ENCODE measurements at regions not wholly inside any gene's neighbourhood (a gene's known extent, or its start where the extent isn't known, plus 50 kb on each side); places are given as distances from the start of the nearest gene placed in this dataset.

DNA sequence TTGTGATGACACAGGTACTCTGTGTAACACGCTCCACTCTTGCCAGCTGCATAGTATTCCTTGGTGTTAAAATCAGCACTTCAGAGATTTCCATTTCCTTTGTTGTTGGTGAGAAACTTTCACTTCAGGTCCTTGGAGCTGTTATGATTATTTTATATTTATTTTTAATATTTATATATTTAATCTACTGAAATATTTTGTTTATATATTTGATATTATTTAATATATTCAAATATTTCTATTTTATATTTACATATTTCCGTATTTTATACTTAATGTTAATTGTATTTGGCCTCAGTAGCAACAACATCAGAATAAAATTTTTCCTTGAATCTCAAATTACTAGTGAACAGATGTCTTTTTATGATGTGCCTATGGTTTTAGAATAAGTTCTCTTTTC, 225.3 kb downstream of the MAGEB17 start:
- TF ChIP-seq, protein P1, sequence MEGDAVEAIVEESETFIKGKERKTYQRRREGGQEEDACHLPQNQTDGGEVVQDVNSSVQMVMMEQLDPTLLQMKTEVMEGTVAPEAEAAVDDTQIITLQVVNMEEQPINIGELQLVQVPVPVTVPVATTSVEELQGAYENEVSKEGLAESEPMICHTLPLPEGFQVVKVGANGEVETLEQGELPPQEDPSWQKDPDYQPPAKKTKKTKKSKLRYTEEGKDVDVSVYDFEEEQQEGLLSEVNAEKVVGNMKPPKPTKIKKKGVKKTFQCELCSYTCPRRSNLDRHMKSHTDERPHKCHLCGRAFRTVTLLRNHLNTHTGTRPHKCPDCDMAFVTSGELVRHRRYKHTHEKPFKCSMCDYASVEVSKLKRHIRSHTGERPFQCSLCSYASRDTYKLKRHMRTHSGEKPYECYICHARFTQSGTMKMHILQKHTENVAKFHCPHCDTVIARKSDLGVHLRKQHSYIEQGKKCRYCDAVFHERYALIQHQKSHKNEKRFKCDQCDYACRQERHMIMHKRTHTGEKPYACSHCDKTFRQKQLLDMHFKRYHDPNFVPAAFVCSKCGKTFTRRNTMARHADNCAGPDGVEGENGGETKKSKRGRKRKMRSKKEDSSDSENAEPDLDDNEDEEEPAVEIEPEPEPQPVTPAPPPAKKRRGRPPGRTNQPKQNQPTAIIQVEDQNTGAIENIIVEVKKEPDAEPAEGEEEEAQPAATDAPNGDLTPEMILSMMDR (IDR thresholded peaks at IDR 0.05): no peak
- peaks cover 3% of the 10 kb centered on the region; the same call in 1 of the 2 replicates for H3K27me3 Mint-ChIP-seq (ENCODE audit: insufficient read depth)
- no peaks in the 10 kb centered on the region for H3K9me3 Mint-ChIP-seq
- no peaks in the 10 kb centered on the region for H3K36me3 Mint-ChIP-seq (ENCODE audit: low read depth)
- no peak for DNase-seq
- no peak overlapping the region for H3K4me3 Mint-ChIP-seq
- no peaks in the 10 kb centered on the region for H3K4me1 Mint-ChIP-seq (ENCODE audit: low read depth)
- H3K27ac Mint-ChIP-seq: no peak overlapping the region

GRCh38 chrX:16394290-16394689, 227.0 kb downstream of the MAGEB17 start:
- TF ChIP-seq, protein P1 (IDR thresholded peaks at IDR 0.05): no peak
- no peaks in the 10 kb centered on the region for H3K4me1 Mint-ChIP-seq (ENCODE audit: low read depth)
- no peaks in the 10 kb centered on the region for H3K9me3 Mint-ChIP-seq
- H3K36me3 Mint-ChIP-seq (ENCODE audit: low read depth): no peaks in the 10 kb centered on the region
- no peaks in the 10 kb centered on the region for H3K27me3 Mint-ChIP-seq (ENCODE audit: insufficient read depth)
- no peak overlapping the region for H3K4me3 Mint-ChIP-seq
- no peak for DNase-seq
- H3K27ac Mint-ChIP-seq: no peak overlapping the region

DNA sequence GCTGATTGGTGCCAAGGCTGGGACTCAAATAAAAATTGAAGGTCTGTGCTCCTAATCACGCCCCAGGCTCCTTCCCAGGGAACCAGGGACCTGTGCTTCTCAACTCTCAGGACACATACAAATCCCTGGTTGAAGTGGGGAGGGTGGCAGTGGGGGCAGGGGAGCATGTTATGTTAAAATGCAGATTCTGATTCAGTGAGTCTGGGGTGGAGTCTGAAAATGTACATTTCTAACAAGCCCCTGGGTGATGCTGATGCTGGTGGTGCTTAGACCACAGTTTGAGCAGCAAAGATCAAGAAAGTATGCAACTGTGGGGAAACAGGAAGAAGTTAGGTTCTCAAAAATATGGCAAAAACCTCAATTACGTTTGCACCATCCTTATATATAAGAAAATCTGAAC, 236.5 kb downstream of the MAGEB17 start:
- Mint-ChIP-seq H3K27me3 (ENCODE audit: insufficient read depth) (no peaks in the 10 kb centered on the region), H3K9me3 (no peaks in the 10 kb centered on the region), H3K4me1 (ENCODE audit: low read depth) (peaks cover 13% of the 10 kb centered on the region), H3K4me3 (no peak overlapping the region), H3K36me3 (ENCODE audit: low read depth) (no peaks in the 10 kb centered on the region), H3K27ac (no peak overlapping the region)
- no peak for DNase-seq
- TF ChIP-seq, protein P1 (IDR thresholded peaks at IDR 0.05): no peak

GRCh38 chrX:16416588-16416987, 233.4 kb upstream of the S100G start:
- Mint-ChIP-seq H3K4me1 (ENCODE audit: low read depth) (no peaks in the 10 kb centered on the region), H3K4me3 (no peak overlapping the region), H3K36me3 (ENCODE audit: low read depth) (no peaks in the 10 kb centered on the region), H3K27ac (no peak overlapping the region), H3K27me3 (ENCODE audit: insufficient read depth) (peaks cover 8% of the 10 kb centered on the region), H3K9me3 (no peaks in the 10 kb centered on the region)
- TF ChIP-seq, protein P1 (IDR thresholded peaks at IDR 0.05): no peak
- no peak for DNase-seq

DNA sequence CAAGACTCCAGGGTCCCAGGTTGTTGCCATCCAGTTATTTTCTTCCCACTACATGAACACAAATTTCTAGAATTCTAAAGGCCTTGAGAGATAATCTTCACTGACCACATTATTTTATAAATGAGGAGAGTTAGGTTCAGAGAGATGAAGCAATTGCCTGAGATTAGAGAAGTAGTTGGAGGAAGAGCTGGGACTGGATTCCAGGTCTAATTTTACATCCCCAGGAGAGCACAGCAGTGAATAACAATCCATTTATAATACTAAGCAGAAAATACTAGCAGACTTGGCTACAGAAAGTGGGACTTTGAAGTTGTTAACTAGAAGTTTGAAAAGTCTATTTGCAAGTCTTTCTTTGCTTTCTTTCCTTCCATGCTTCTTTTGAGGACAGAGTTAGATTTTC, 231.3 kb upstream of the S100G start:
- 0 out of 2 replicates have a peak, but pooled peaks cover 3% of the 10 kb centered on the region for H3K27me3 Mint-ChIP-seq (ENCODE audit: insufficient read depth)
- H3K27ac Mint-ChIP-seq: no peak overlapping the region
- H3K9me3 Mint-ChIP-seq: no peaks in the 10 kb centered on the region
- no peak overlapping the region for H3K4me3 Mint-ChIP-seq
- no peaks in the 10 kb centered on the region for H3K4me1 Mint-ChIP-seq (ENCODE audit: low read depth)
- TF ChIP-seq, protein P1 (IDR thresholded peaks at IDR 0.05): no peak
- no peak for DNase-seq
- H3K36me3 Mint-ChIP-seq (ENCODE audit: low read depth): no peaks in the 10 kb centered on the region

DNA sequence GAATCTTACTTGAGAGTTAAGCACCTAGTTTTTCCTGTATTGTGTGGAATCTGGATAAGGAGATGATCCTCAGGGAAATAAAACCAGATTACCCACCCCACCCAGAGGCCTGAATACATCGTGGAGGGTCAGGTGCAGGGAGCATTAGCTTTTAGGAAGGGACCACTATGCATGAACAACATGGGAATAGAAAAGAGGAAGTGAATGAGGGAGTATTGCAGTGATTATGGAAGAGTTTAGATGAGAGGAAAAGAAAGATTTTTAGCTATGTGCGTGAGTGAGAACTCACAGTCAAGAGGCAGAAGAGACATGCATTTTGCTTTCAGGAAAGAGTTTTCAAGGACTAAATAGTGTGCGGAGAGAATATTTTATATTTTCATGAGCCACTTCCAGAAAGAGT, 222.3 kb upstream of the S100G start:
- no peak for DNase-seq

More for the DNA sequence above, 222.3 kb upstream of the S100G start:
- Mint-ChIP-seq H3K36me3 (ENCODE audit: low read depth) (no peaks in the 10 kb centered on the region), H3K4me1 (ENCODE audit: low read depth) (peaks cover 19% of the 10 kb centered on the region), H3K9me3 (no peaks in the 10 kb centered on the region), H3K27me3 (ENCODE audit: insufficient read depth) (peaks cover 4% of the 10 kb centered on the region), H3K27ac (no peak overlapping the region), H3K4me3 (no peak overlapping the region)
- TF ChIP-seq, protein P1 (IDR thresholded peaks at IDR 0.05): no peak
